ENCODE measurements at regions not wholly inside any gene's neighbourhood (a gene's known extent, or its start where the extent isn't known, plus 50 kb on each side); places are given as distances from the start of the nearest gene placed in this dataset.

DNA sequence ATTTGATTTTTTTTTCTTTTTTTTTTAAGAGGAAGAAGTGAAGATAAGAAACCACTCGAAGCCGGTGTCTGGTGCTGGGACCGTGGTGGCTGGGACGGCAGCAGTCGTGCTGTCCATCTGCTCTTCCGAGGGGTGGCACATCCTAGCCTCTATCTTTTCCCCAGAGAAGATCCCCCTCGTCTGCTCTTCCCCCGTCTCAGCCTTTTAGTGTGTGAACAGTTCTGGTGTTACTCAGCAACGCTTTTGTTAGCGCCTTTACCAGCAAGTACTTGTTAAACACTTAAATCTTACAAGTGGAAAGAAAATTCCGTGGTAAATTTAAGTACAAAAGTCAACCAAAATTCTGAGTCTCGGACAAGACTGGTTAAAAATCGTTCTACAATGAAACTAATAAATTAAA is 90.1 kb downstream of the RSPH3 start:
- intact Hi-C loops (cut with DNase I) = no loop called here
- ATAC-seq (no peak), DNase-seq (no peak)
- H3K4me3 ChIP-seq = no peak overlapping the region
- no peak overlapping the region for H3K27ac ChIP-seq
- peaks cover 0 to 14% (median 0%) of the 10 kb centered on the region in 9 donors for H3K4me1 ChIP-seq
- 44 to 47% methylated on average over 13 of the region's 13 CpGs for WGBS, 2 donors
- TF ChIP-seq, protein P1, sequence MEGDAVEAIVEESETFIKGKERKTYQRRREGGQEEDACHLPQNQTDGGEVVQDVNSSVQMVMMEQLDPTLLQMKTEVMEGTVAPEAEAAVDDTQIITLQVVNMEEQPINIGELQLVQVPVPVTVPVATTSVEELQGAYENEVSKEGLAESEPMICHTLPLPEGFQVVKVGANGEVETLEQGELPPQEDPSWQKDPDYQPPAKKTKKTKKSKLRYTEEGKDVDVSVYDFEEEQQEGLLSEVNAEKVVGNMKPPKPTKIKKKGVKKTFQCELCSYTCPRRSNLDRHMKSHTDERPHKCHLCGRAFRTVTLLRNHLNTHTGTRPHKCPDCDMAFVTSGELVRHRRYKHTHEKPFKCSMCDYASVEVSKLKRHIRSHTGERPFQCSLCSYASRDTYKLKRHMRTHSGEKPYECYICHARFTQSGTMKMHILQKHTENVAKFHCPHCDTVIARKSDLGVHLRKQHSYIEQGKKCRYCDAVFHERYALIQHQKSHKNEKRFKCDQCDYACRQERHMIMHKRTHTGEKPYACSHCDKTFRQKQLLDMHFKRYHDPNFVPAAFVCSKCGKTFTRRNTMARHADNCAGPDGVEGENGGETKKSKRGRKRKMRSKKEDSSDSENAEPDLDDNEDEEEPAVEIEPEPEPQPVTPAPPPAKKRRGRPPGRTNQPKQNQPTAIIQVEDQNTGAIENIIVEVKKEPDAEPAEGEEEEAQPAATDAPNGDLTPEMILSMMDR (IDR thresholded peaks at IDR 0.05) = no peak
- H3K9me3 ChIP-seq = peaks cover 0 to 18% (median 13%) of the 10 kb centered on the region in 11 donors
- peaks cover 0 to 6% (median 4%) of the 10 kb centered on the region in 7 donors for H3K27me3 ChIP-seq
- H3K36me3 ChIP-seq = no peaks in the 10 kb centered on the region

DNA sequence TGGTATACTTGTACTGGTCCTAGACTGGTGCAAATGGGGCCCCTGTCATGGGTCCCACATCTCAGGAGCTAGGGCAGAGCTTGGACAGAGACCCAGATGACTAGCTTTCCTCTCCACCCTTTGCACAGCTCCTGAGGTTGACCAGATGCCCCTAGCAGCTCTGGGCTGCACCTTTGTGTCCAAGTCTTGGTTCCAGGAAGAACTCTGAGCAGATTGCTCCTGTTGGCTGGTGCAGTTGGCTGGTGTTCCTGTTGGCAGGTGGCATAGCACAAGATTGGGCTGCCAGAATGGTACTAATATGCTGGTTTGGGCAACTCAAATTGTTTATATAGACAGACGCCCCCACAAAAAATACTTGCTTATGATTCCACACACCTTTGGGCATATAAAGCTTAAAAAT is 89.4 kb upstream of the EZR start:
- peaks cover 0 to 29% (median 16%) of the 10 kb centered on the region in 11 donors for H3K9me3 ChIP-seq
- no peaks in the 10 kb centered on the region for H3K36me3 ChIP-seq
- H3K4me3 ChIP-seq = no peak overlapping the region
- TF ChIP-seq, protein P1 (IDR thresholded peaks at IDR 0.05) = no peak
- ATAC-seq (no peak), DNase-seq (no peak)
- H3K4me1 ChIP-seq = peaks cover 0 to 14% (median 0%) of the 10 kb centered on the region in 9 donors
- peaks cover 0 to 6% (median 4%) of the 10 kb centered on the region in 7 donors for H3K27me3 ChIP-seq
- 100% methylated on average over 1 of the region's 1 CpG for WGBS, 2 donors
- no peak overlapping the region for H3K27ac ChIP-seq
- intact Hi-C loops (cut with DNase I) = no loop called here

DNA sequence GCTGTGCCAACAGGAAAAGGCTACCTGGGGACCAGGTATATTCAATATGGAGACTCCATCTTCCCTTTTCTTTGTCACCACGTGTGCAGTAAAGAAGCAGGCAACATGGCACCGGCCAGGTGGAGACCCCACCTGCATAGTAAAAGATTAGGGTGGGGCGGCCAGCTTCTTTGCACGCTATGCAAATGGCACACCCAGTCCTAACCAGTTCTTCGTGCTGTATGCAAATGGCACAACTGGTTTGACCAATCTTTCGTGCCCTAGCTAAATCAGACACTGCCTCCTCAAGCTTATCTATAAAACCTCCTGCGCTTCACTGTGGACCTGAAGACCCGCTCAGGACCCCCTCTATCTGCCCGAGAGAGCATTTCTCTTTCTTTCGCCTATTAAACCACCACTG is 88.8 kb upstream of the EZR start:
- no peak overlapping the region for H3K4me3 ChIP-seq
- H3K4me1 ChIP-seq = peaks cover 0 to 14% (median 0%) of the 10 kb centered on the region in 9 donors
- 86 to 87% methylated on average over 10 of the region's 10 CpGs for WGBS, 2 donors
- intact Hi-C loops (cut with DNase I) = no loop called here
- peaks cover 0 to 29% (median 16%) of the 10 kb centered on the region in 11 donors for H3K9me3 ChIP-seq
- H3K27ac ChIP-seq = no peak overlapping the region
- DNase-seq (no peak), ATAC-seq (no peak)
- no peaks in the 10 kb centered on the region for H3K36me3 ChIP-seq
- peaks cover 0 to 6% (median 4%) of the 10 kb centered on the region in 7 donors for H3K27me3 ChIP-seq
- TF ChIP-seq, protein P1 (IDR thresholded peaks at IDR 0.05) = no peak

DNA sequence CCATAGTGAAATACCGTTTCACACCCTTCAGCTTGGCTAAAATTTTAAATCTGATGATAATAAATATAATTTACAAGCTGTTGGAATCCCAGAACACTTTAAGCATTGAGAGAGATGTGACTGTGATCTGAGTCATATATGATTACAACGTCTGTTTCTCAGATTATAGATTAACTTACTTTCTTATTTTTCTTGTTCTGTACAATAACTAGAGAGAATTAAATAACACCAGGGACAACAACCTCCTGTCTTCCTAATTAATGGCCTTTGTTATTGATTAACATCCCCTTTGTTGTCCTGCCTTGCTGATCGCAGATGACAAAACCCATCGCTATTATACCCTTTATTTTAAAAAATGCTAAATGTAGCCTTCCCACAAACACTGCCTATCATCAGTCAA is 87.8 kb upstream of the EZR start:
- no peak overlapping the region for H3K27ac ChIP-seq
- H3K36me3 ChIP-seq = no peaks in the 10 kb centered on the region
- peaks cover 0 to 29% (median 16%) of the 10 kb centered on the region in 11 donors for H3K9me3 ChIP-seq
- no peak for DNase-seq
- peaks cover 0 to 12% (median 0%) of the 10 kb centered on the region in 9 donors for H3K4me1 ChIP-seq
- TF ChIP-seq, protein P1 (IDR thresholded peaks at IDR 0.05) = no peak
- 89% methylated on average over 4 of the region's 4 CpGs for WGBS, 2 donors
- intact Hi-C loops (cut with DNase I) = no loop called here
- H3K27me3 ChIP-seq = peaks cover 0 to 6% (median 4%) of the 10 kb centered on the region in 7 donors
- ATAC-seq = no peak
- H3K4me3 ChIP-seq = no peak overlapping the region

Data from heart right ventricle (tissue), 16 donors.